ENCODE measurements at regions not wholly inside any gene's neighbourhood (a gene's known extent, or its start where the extent isn't known, plus 50 kb on each side); places are given as distances from the start of the nearest gene placed in this dataset.
A peak's percentile ranks its signal among the peaks of the same experiment; 100 is the strongest.

DNA sequence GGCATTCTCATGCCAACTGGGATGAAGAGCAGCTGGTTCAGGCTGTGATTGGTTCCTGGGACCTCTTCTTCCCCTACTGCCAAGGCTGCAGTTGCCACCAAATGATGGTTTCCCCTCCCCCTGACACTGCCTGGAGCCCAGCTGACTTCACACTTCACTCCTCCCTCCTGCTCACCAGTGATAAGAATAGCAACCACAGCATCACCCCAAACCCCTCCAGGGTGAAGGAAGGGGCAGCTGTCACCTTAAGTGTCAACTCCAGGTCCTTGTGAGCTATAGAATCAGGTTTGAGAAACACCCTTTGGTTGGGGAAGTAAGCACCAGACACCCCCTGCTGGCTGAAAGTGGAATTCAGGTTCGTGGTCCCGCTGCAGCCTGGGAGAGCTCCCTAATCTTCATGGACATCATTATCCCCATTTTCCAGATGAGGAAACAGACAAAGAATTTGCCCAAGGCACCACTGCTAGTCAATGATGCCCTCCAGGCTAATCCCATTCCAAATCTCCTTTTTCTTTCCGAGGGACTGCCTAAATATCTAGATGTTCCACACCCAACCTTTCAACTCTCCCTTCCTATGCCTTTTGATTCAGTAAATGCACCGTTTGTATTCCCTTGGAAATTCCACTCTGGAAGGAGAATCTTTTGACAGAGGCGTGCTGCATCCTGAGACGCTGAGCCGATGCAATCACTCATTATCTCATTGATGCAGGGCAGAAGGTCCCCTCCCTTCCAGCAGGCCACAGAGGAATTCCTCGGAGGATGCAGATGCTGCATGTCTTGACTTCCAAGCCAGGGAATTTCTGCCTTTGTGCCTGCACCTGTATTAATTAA is 50.6 kb upstream of the UQCRFS1 start:
- peak; percentile 79 for TF ChIP-seq CTCF (conservative IDR thresholded peaks at IDR 0.05; ENCODE audit: control insufficient read depth, insufficient read depth, low read depth, low read length)
- DNase-seq (ENCODE audit: low read depth) = peak; percentile 38
- no peak overlapping the region for H3K4me3 ChIP-seq (ENCODE audit: control insufficient read depth, low read depth, low read length)

- H3K4me3 ChIP-seq (ENCODE audit: control insufficient read depth, low read depth, low read length) = no peak overlapping the region
- no peak for DNase-seq (ENCODE audit: low read depth)
- TF ChIP-seq CTCF (conservative IDR thresholded peaks at IDR 0.05; ENCODE audit: control insufficient read depth, insufficient read depth, low read depth, low read length) = no peak
Measured at GRCh38 chr19:29264897-29265296, 51.9 kb upstream of the UQCRFS1 start.

- no peak for DNase-seq (ENCODE audit: low read depth)
- TF ChIP-seq CTCF (conservative IDR thresholded peaks at IDR 0.05; ENCODE audit: control insufficient read depth, insufficient read depth, low read depth, low read length) = no peak
- no peak overlapping the region for H3K4me3 ChIP-seq (ENCODE audit: control insufficient read depth, low read depth, low read length)
Measured at GRCh38 chr19:29265436-29265835, 52.5 kb upstream of the UQCRFS1 start.

DNA sequence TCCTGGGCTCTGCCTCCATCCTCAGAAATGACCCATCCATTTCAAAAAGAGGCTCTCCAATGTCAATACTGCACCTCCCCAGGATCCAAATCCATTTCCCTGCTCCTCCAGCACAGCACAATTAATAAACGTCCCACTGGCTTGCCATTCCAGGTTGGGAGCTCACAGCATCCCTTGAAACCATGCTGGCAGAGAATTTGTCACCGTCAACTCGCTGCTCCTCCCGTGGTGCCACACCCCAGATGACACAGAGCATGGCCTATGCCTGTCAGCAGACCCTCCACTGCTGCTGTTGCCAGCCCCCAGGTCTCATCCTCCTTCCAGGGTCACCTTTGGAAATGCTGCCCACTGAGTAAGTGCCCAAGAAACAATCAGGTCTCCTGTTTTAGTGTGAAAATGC is 53.0 kb upstream of the UQCRFS1 start:
- TF ChIP-seq CTCF (conservative IDR thresholded peaks at IDR 0.05; ENCODE audit: control insufficient read depth, insufficient read depth, low read depth, low read length) = no peak
- DNase-seq (ENCODE audit: low read depth) = no peak
- H3K4me3 ChIP-seq (ENCODE audit: control insufficient read depth, low read depth, low read length) = no peak overlapping the region

GRCh38 chr19:29266603-29267002 is 53.7 kb upstream of the UQCRFS1 start:
- TF ChIP-seq CTCF (conservative IDR thresholded peaks at IDR 0.05; ENCODE audit: control insufficient read depth, insufficient read depth, low read depth, low read length) = no peak
- DNase-seq (ENCODE audit: low read depth) = no peak
- H3K4me3 ChIP-seq (ENCODE audit: control insufficient read depth, low read depth, low read length) = no peak overlapping the region

DNA sequence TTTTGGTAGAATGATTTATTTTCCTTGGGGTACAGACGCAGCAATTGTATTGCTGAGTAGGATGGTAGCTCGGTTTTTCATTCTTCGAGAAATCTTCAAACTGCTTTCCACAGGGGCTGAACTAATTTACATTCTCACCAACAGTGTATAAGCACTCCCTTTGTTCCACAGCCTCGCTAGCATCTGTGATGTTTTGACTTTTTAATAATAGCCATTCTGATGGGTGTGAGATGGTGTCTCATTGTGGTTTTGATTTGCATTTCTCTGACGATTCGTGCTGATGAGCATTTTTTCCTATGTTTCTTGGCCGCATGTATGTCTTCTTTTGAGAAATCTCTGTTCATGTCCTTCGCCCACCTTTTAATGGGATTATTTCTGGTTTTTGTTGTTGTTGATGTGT is 54.8 kb upstream of the UQCRFS1 start:
- no peak overlapping the region for H3K4me3 ChIP-seq (ENCODE audit: control insufficient read depth, low read depth, low read length)
- TF ChIP-seq CTCF (conservative IDR thresholded peaks at IDR 0.05; ENCODE audit: control insufficient read depth, insufficient read depth, low read depth, low read length) = no peak
- DNase-seq (ENCODE audit: low read depth) = no peak
